PFSK-1 (cell line): ENCODE measurements at regions not wholly inside any gene's neighbourhood (a gene's known extent, or its start where the extent isn't known, plus 50 kb on each side); places are given as distances from the start of the nearest gene placed in this dataset.

Source experiments
- FOXP2 ChIP-seq: optimal IDR thresholded peaks from 2 replicates; pipeline ENCODE3; 2011; ENCODE audit warnings: borderline replicate concordance, control low read depth, inconsistent platforms; ENCODE audit not compliant: insufficient read depth; ENCODE audit errors: extremely low read length, extremely low read depth
- POLR2AphosphoS5 ChIP-seq: IDR thresholded peaks from 2 replicates; pipeline ENCODE4 v1.6.1; 2012; ENCODE audit warnings: low read depth, mild to moderate bottlenecking, control low read depth, low read length, moderate library complexity
- SIN3A ChIP-seq: IDR thresholded peaks from 2 replicates; pipeline ENCODE4 v1.6.1; 2012; ENCODE audit warnings: mild to moderate bottlenecking, low read length, moderate library complexity, borderline replicate concordance; ENCODE audit not compliant: insufficient read depth
- TF ChIP-seq, protein P1 (sequence below), 2 experiments: IDR thresholded peaks; 2 replicates each; pipeline versions ENCODE4 v1.6.1 to v1.8.0; 2011 to 2012; ENCODE audit warnings: low read depth in 2 of 2, low read length in 2 of 2, control low read depth in 1 of 2, inconsistent platforms in 1 of 2, mild to moderate bottlenecking in 1 of 2, moderate library complexity in 1 of 2; ENCODE audit not compliant: insufficient read depth in 1 of 2

GRCh38 chr4:164212134-164212533 lies 541.8 kb upstream of the SMIM31 start:
- TF ChIP-seq, protein P1, sequence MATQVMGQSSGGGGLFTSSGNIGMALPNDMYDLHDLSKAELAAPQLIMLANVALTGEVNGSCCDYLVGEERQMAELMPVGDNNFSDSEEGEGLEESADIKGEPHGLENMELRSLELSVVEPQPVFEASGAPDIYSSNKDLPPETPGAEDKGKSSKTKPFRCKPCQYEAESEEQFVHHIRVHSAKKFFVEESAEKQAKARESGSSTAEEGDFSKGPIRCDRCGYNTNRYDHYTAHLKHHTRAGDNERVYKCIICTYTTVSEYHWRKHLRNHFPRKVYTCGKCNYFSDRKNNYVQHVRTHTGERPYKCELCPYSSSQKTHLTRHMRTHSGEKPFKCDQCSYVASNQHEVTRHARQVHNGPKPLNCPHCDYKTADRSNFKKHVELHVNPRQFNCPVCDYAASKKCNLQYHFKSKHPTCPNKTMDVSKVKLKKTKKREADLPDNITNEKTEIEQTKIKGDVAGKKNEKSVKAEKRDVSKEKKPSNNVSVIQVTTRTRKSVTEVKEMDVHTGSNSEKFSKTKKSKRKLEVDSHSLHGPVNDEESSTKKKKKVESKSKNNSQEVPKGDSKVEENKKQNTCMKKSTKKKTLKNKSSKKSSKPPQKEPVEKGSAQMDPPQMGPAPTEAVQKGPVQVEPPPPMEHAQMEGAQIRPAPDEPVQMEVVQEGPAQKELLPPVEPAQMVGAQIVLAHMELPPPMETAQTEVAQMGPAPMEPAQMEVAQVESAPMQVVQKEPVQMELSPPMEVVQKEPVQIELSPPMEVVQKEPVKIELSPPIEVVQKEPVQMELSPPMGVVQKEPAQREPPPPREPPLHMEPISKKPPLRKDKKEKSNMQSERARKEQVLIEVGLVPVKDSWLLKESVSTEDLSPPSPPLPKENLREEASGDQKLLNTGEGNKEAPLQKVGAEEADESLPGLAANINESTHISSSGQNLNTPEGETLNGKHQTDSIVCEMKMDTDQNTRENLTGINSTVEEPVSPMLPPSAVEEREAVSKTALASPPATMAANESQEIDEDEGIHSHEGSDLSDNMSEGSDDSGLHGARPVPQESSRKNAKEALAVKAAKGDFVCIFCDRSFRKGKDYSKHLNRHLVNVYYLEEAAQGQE (IDR thresholded peaks at IDR 0.05; ENCODE audit: insufficient read depth in 1 of 2, low read depth in 2 of 2, low read length in 2 of 2) = no peak
- TF ChIP-seq POLR2AphosphoS5 = no peak
- no peak for TF ChIP-seq SIN3A
- TF ChIP-seq FOXP2 = no peak
